ENCODE measurements at regions not wholly inside any gene's neighbourhood (a gene's known extent, or its start where the extent isn't known, plus 50 kb on each side); places are given as distances from the start of the nearest gene placed in this dataset.
"Not testable (repeated sequence)": the region's sequence is repeated elsewhere in the genome, so short reads cannot be mapped to it uniquely, and the experiment has no call there.

DNA sequence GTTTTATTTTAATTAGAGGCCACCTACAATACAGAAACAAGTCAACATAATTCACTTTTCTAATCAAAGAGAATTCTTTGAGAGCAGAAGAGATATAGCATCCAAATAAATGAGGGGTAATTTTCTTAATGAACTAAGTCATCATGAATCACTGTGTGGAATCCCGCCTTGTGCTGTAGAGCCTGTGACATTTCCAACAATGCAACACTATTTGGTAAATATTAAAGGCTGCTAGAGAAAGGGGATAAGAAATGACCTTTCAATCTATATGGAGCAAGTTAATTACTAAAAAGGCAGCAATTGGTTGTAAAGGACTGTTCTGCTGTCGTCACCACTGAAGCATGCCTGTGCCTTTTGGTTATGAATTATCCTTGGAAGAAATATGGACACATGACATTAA lies 345.7 kb upstream of the MAF start:
- no peak for DNase-seq
- TF ChIP-seq, protein P1, sequence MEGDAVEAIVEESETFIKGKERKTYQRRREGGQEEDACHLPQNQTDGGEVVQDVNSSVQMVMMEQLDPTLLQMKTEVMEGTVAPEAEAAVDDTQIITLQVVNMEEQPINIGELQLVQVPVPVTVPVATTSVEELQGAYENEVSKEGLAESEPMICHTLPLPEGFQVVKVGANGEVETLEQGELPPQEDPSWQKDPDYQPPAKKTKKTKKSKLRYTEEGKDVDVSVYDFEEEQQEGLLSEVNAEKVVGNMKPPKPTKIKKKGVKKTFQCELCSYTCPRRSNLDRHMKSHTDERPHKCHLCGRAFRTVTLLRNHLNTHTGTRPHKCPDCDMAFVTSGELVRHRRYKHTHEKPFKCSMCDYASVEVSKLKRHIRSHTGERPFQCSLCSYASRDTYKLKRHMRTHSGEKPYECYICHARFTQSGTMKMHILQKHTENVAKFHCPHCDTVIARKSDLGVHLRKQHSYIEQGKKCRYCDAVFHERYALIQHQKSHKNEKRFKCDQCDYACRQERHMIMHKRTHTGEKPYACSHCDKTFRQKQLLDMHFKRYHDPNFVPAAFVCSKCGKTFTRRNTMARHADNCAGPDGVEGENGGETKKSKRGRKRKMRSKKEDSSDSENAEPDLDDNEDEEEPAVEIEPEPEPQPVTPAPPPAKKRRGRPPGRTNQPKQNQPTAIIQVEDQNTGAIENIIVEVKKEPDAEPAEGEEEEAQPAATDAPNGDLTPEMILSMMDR (IDR thresholded peaks at IDR 0.05), result no peak
- Histone ChIP-seq H3K36me3 (ENCODE audit: insufficient read depth, low read length) (no peaks in the 10 kb centered on the region), H3K9me3 (ENCODE audit: control insufficient read depth in 1 of 2, insufficient read depth in 1 of 2, low read length in 2 of 2) (no peaks in the 10 kb centered on the region), H3K4me1 (ENCODE audit: insufficient read depth, low read length) (no peaks in the 10 kb centered on the region), H3K27me3 (ENCODE audit: control insufficient read depth in 1 of 2, insufficient read depth in 2 of 2, low read length in 2 of 2) (no peaks in the 10 kb centered on the region), H3K4me3 (ENCODE audit: low read length) (no peak overlapping the region), H3K27ac (ENCODE audit: low read depth in 1 of 2, low read length in 2 of 2) (no peak overlapping the region)
- Mint-ChIP-seq H3K9me3 (no peaks in the 10 kb centered on the region), H3K27ac (no peak overlapping the region), H3K36me3 (ENCODE audit: low read depth) (no peaks in the 10 kb centered on the region), H3K27me3 (peaks cover 16% of the 10 kb centered on the region), H3K4me3 (no peak overlapping the region), H3K4me1 (ENCODE audit: low read depth) (no peaks in the 10 kb centered on the region)
- ChIA-PET CTCF (no interaction called here), POLR2A (no interaction called here)
- intact Hi-C loops (cut with DNase I, micrococcal nuclease), result no loop called here
- ATAC-seq (ENCODE audit: poor library complexity), result no peak

DNA sequence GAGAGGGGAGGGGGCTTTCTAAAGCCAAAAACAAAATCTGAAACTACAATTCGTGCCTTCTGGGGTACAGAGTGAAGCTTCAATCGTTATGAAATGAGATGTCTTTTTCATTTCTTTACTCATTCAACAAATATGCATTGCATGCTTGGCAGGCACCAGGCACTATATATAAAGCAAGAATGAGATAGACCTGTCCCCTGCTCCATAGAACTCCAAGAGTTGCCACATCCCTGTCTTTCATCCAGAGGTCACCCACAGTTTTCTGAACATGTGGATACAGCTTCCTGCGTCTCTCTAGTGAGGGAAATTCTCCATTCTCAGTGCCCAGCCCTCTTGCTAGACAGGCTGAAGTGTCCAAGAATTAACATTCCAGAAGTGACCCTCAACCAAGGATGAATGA lies 343.2 kb upstream of the MAF start:
- Histone ChIP-seq H3K4me1 (ENCODE audit: insufficient read depth, low read length) (no peaks in the 10 kb centered on the region), H3K36me3 (ENCODE audit: insufficient read depth, low read length) (no peaks in the 10 kb centered on the region), H3K9me3 (ENCODE audit: control insufficient read depth in 1 of 2, insufficient read depth in 1 of 2, low read length in 2 of 2) (no peaks in the 10 kb centered on the region), H3K27me3 (ENCODE audit: control insufficient read depth in 1 of 2, insufficient read depth in 2 of 2, low read length in 2 of 2) (no peaks in the 10 kb centered on the region), H3K27ac (ENCODE audit: low read depth in 1 of 2, low read length in 2 of 2) (no peak overlapping the region), H3K4me3 (ENCODE audit: low read length) (no peak overlapping the region)
- DNase-seq (no peak), ATAC-seq (ENCODE audit: poor library complexity) (no peak)
- intact Hi-C loops (cut with DNase I, micrococcal nuclease), result no loop called here
- H3K27me3 Mint-ChIP-seq, result peaks cover 6% of the 10 kb centered on the region
- ChIA-PET CTCF (no interaction called here), POLR2A (no interaction called here)
- H3K9me3 Mint-ChIP-seq, result no peaks in the 10 kb centered on the region
- H3K4me3 Mint-ChIP-seq, result no peak overlapping the region
- H3K36me3 Mint-ChIP-seq (ENCODE audit: low read depth), result no peaks in the 10 kb centered on the region
- TF ChIP-seq, protein P1 (IDR thresholded peaks at IDR 0.05), result no peak
- no peak overlapping the region for H3K27ac Mint-ChIP-seq
- H3K4me1 Mint-ChIP-seq (ENCODE audit: low read depth), result no peaks in the 10 kb centered on the region

DNA sequence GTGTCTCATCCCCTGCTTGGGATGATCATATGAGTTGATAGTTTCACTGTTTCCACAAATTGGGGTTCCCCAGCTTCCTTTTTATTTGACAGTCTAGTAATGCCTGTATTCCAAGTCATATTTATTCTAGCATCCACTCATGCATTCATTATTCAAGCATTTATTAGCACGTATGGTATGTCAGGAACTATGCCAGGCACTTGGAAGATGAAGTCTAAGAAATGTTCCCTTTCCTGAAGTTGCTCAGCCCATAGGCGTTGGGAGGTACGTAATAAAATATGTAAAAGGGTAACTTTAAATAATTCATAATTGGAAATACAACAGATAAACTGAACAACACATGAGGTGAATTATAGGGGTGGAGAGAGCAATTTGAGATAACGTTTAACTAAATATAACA lies 338.0 kb upstream of the MAF start:
- TF ChIP-seq, protein P1 (IDR thresholded peaks at IDR 0.05), result no peak
- intact Hi-C loops (cut with DNase I, micrococcal nuclease), result no loop called here
- Histone ChIP-seq H3K27me3 (ENCODE audit: control insufficient read depth in 1 of 2, insufficient read depth in 2 of 2, low read length in 2 of 2) (peaks cover 0 to 2% of the 10 kb centered on the region in 2 experiments), H3K36me3 (ENCODE audit: insufficient read depth, low read length) (no peaks in the 10 kb centered on the region), H3K4me3 (ENCODE audit: low read length) (no peak overlapping the region), H3K9me3 (ENCODE audit: control insufficient read depth in 1 of 2, insufficient read depth in 1 of 2, low read length in 2 of 2) (no peaks in the 10 kb centered on the region), H3K27ac (ENCODE audit: low read depth in 1 of 2, low read length in 2 of 2) (no peak overlapping the region), H3K4me1 (ENCODE audit: insufficient read depth, low read length) (no peaks in the 10 kb centered on the region)
- Mint-ChIP-seq H3K4me1 (ENCODE audit: low read depth) (no peaks in the 10 kb centered on the region), H3K27ac (no peak overlapping the region), H3K36me3 (ENCODE audit: low read depth) (no peaks in the 10 kb centered on the region), H3K9me3 (no peaks in the 10 kb centered on the region), H3K4me3 (no peak overlapping the region), H3K27me3 (no peaks in the 10 kb centered on the region)
- ChIA-PET POLR2A (no interaction called here), CTCF (no interaction called here)
- ATAC-seq (ENCODE audit: poor library complexity), result no peak
- DNase-seq, result no peak

DNA sequence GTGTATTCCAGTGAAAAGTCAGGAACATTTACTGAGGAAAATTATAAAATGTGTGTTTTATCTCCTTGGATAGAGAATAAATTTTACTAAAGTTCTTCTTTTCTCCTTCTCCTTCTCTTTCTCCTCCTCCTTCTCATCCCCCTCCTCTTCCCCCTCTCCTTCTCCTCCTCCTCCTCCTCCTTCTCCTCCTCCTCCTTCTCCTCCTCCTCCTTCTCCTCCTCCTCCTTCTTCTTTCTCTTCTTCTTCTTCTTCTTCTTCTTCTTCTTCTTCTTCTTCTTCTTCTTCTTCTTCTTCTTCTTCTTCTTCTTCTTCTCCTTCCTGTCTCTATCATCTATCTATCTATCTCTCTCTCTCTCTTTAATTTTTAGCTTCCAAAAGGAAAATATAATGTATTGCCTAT lies 337.1 kb upstream of the MAF start:
- H3K4me1 ChIP-seq (ENCODE audit: insufficient read depth, low read length); H3K36me3 Mint-ChIP-seq (ENCODE audit: low read depth); H3K27ac ChIP-seq (ENCODE audit: low read depth in 1 of 2, low read length in 2 of 2); H3K4me1 Mint-ChIP-seq (ENCODE audit: low read depth); H3K4me3 Mint-ChIP-seq; H3K27ac Mint-ChIP-seq; H3K9me3 ChIP-seq (ENCODE audit: control insufficient read depth in 1 of 2, insufficient read depth in 1 of 2, low read length in 2 of 2); H3K9me3 Mint-ChIP-seq; DNase-seq; H3K27me3 ChIP-seq (ENCODE audit: control insufficient read depth in 1 of 2, insufficient read depth in 2 of 2, low read length in 2 of 2); POLR2A ChIA-PET; H3K27me3 Mint-ChIP-seq; H3K36me3 ChIP-seq (ENCODE audit: insufficient read depth, low read length); H3K4me3 ChIP-seq (ENCODE audit: low read length); ATAC-seq (ENCODE audit: poor library complexity); CTCF ChIA-PET; intact Hi-C loops (cut with DNase I, micrococcal nuclease): not testable (repeated sequence)

Data from CD4-positive, alpha-beta T cell (primary cell).